Trophoblast cell (in vitro differentiated cells and primary cell): ENCODE measurements at regions not wholly inside any gene's neighbourhood (a gene's known extent, or its start where the extent isn't known, plus 50 kb on each side); places are given as distances from the start of the nearest gene placed in this dataset.

Source experiments
- DNase-seq, 2 donors: peaks; one replicate each; pipeline ENCODE4 v3.0.0-alpha.2; 2016
- H2AFZ ChIP-seq: 2 replicates; pipeline ENCODE4 v1.6.1; 2013; ENCODE audit warnings: low read length, moderate library complexity, mild to moderate bottlenecking; ENCODE audit not compliant: insufficient read depth, poor library complexity
- H2AK5ac ChIP-seq: 2 replicates; pipeline ENCODE4 v1.6.1; 2013; ENCODE audit warnings: mild to moderate bottlenecking, low read length
- H2BK120ac ChIP-seq: 2 replicates; pipeline ENCODE4 v1.6.1; 2013; ENCODE audit warnings: low read length, mild to moderate bottlenecking, moderate library complexity; ENCODE audit not compliant: insufficient read depth, poor library complexity
- H2BK12ac ChIP-seq: 2 replicates; pipeline ENCODE4 v1.6.1; 2013; ENCODE audit warnings: mild to moderate bottlenecking, low read length, moderate library complexity
- H2BK5ac ChIP-seq: 2 replicates; pipeline ENCODE4 v1.6.1; 2013; ENCODE audit warnings: low read length, low read depth, moderate library complexity, mild to moderate bottlenecking; ENCODE audit not compliant: poor library complexity
- H3K14ac ChIP-seq: 2 replicates; pipeline ENCODE4 v1.6.1; 2013; ENCODE audit warnings: mild to moderate bottlenecking, low read length
- H3K18ac ChIP-seq: 2 replicates; pipeline ENCODE4 v1.6.1; 2013; ENCODE audit warnings: mild to moderate bottlenecking, low read length
- H3K23ac ChIP-seq: 2 replicates; pipeline ENCODE4 v1.6.1; 2013; ENCODE audit warnings: low read length
- H3K27ac ChIP-seq: 2 replicates; pipeline ENCODE4 v1.5.1; 2013; ENCODE audit warnings: low read depth, mild to moderate bottlenecking, inconsistent platforms, low read length, moderate library complexity
- H3K27me3 ChIP-seq: 2 replicates; pipeline ENCODE4 v1.6.1; 2013; ENCODE audit warnings: inconsistent platforms, mild to moderate bottlenecking, low read length, moderate library complexity; ENCODE audit not compliant: insufficient read depth
- H3K36me3 ChIP-seq, 2 experiments: 1 replicate in 1 of 2; 2 replicates in 1 of 2; pipeline ENCODE4 v1.6.1; 2013; ENCODE audit warnings: low read length in 2 of 2, mild to moderate bottlenecking in 2 of 2, moderate library complexity in 1 of 2; ENCODE audit not compliant: insufficient read depth in 2 of 2, control insufficient read depth in 1 of 2
- H3K4ac ChIP-seq: 2 replicates; pipeline ENCODE4 v1.6.1; 2013; ENCODE audit warnings: low read depth, mild to moderate bottlenecking, low read length, moderate library complexity
- H3K4me1 ChIP-seq, 2 experiments: 1 replicate in 1 of 2; 2 replicates in 1 of 2; pipeline ENCODE4 v1.6.1; 2013; ENCODE audit warnings: low read length in 2 of 2, mild to moderate bottlenecking in 2 of 2, moderate library complexity in 1 of 2; ENCODE audit not compliant: insufficient read depth in 2 of 2, control insufficient read depth in 1 of 2
- H3K4me2 ChIP-seq: 2 replicates; pipeline ENCODE4 v1.6.1; 2013; ENCODE audit warnings: inconsistent platforms, mild to moderate bottlenecking, low read length, moderate library complexity
- H3K4me3 ChIP-seq: 2 replicates; pipeline ENCODE4 v1.5.1; 2013; ENCODE audit warnings: mild to moderate bottlenecking, low read depth, low read length, inconsistent platforms
- H3K79me1 ChIP-seq: one replicate; pipeline ENCODE4 v1.6.1; 2013; ENCODE audit warnings: low read length
- H3K79me2 ChIP-seq: 2 replicates; pipeline ENCODE4 v1.6.1; 2013; ENCODE audit warnings: low read length, mild to moderate bottlenecking; ENCODE audit not compliant: control insufficient read depth, insufficient read depth, poor library complexity
- H3K9ac ChIP-seq: 2 replicates; pipeline ENCODE4 v1.6.1; 2013; ENCODE audit warnings: mild to moderate bottlenecking, low read length
- H3K9me3 ChIP-seq: 2 replicates; pipeline ENCODE4 v1.6.1; 2013; ENCODE audit warnings: low read depth, mild to moderate bottlenecking, control low read depth, inconsistent platforms, low read length; ENCODE audit not compliant: insufficient read depth
- H4K12ac ChIP-seq: 2 replicates; pipeline ENCODE4 v1.6.1; 2013; ENCODE audit warnings: low read depth, mild to moderate bottlenecking, low read length, moderate library complexity
- H4K8ac ChIP-seq: 2 replicates; pipeline ENCODE4 v1.6.1; 2013; ENCODE audit warnings: low read depth, mild to moderate bottlenecking, low read length, moderate library complexity
- H4K91ac ChIP-seq: one replicate; pipeline ENCODE4 v1.6.1; 2013; ENCODE audit warnings: low read depth, mild to moderate bottlenecking, low read length, moderate library complexity
- WGBS: extraction: QIAGEN DNeasy Blood & Tissue Kit; methylation state at CpG from one replicate; pipeline ENCODE4 v1.1.7; 2013; ENCODE audit warnings: missing lambda C conversion rate; ENCODE audit not compliant: insufficient read length, insufficient coverage; ENCODE audit errors: extremely low coverage; 5-methylcytosine and 5-hydroxymethylcytosine counted together

DNA sequence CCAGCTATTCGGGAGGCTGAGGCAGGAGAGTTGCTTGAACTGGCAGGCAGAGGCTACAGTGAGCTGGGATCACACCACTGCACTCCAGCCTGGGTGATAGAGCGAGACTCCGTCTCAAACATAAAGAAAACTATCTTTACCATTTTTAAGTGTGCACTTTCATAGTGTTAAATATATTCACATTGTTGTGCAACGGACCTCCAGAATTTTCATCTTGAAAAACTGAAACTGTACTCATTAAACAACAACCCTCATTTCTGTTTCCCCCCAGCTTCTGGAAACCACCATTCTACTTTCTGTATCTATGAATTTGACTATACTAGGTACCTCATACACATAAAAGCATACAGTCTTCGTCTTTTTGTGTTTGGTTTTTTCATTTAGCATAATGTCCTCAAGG is 375.1 kb downstream of the SHQ1 start:
- Histone ChIP-seq H4K91ac (no peak overlapping the region), H3K4me1 (peaks cover 0 to 2% of the 10 kb centered on the region in 2 experiments), H3K79me2 (no peaks in the 10 kb centered on the region), H3K79me1 (peaks cover 2% of the 10 kb centered on the region), H2AK5ac (no peak overlapping the region), H3K27ac (no peak overlapping the region), H3K14ac (no peak overlapping the region), H3K4me2 (no peak overlapping the region), H2AFZ (no peak overlapping the region), H3K9ac (no peak overlapping the region), H3K4me3 (no peak overlapping the region), H3K18ac (no peak overlapping the region), H3K27me3 (no peaks in the 10 kb centered on the region), H2BK5ac (no peak overlapping the region), H4K8ac (no peak overlapping the region), H3K4ac (no peak overlapping the region), H2BK12ac (no peak overlapping the region), H4K12ac (no peak overlapping the region), H3K23ac (no peak overlapping the region), H2BK120ac (no peak overlapping the region), H3K36me3 (no peaks in the 10 kb centered on the region), H3K9me3 (no peaks in the 10 kb centered on the region)
- no CpG with 5 or more reads among the region's 5 CpGs for WGBS
- no peak for DNase-seq

DNA sequence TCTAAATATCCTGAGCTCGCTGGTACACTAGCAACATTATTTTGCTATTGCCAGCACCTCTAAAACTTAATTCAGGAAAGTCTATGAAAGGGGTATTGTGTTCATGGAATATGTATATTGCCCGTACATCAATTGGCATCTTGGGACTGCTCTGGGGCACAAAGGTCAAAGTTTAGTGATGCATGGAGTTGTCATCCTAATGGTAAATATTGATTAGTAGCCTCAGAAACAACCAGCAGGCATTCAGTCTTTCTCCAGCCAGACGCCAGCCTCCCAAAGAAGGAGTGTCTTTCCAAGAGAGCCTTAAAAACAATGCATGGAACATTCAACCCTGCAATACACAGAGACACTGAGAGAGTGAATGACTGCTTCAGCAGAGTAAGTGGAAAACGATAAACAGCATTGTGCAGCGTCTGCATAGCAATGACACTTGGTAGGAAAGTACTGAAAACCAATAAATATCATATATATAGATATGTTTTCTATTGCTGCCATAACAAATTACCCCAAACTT is 377.3 kb downstream of the SHQ1 start:
- no peaks in the 10 kb centered on the region for H3K79me1 ChIP-seq
- H3K4ac ChIP-seq: no peak overlapping the region
- no peak overlapping the region for H4K12ac ChIP-seq
- H3K4me3 ChIP-seq: no peak overlapping the region
- H3K14ac ChIP-seq: no peak overlapping the region
- no peak overlapping the region for H2BK120ac ChIP-seq
- H4K91ac ChIP-seq: no peak overlapping the region
- H3K27ac ChIP-seq: no peak overlapping the region
- no peak overlapping the region for H2BK12ac ChIP-seq
- H3K9me3 ChIP-seq: no peaks in the 10 kb centered on the region
- H3K23ac ChIP-seq: no peak overlapping the region
- H2BK5ac ChIP-seq: no peak overlapping the region
- no peaks in the 10 kb centered on the region for H3K36me3 ChIP-seq
- no peak overlapping the region for H2AK5ac ChIP-seq
- no peak overlapping the region for H3K4me2 ChIP-seq
- H3K4me1 ChIP-seq: peaks cover 0 to 2% of the 10 kb centered on the region in 2 experiments
- no peak overlapping the region for H3K9ac ChIP-seq
- H3K27me3 ChIP-seq: no peaks in the 10 kb centered on the region
- H4K8ac ChIP-seq: no peak overlapping the region
- no peak for DNase-seq
- no CpG with 5 or more reads among the region's 5 CpGs for WGBS
- H2AFZ ChIP-seq: no peak overlapping the region
- H3K79me2 ChIP-seq: no peaks in the 10 kb centered on the region
- no peak overlapping the region for H3K18ac ChIP-seq

DNA sequence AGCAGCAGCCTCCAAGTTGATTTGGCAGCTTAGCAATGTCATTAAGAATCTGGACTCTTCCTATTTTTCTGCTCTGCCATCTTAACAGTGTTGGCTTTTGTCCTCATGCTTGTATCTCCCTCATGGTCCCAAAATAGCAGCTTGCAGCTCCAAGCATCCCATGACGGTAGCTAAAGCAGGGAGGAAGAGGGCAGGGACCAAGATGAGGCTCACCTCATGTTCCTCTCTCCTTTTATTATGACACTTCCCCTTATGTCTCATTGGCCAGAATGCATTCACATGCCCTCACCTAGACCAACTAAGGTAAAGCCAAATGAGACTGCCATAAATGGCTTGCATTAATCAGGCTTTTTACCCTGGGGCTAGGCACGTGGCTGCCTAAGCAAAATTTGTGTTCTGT is 382.4 kb downstream of the SHQ1 start:
- no peak overlapping the region for H4K12ac ChIP-seq
- H3K4me1 ChIP-seq: peaks cover 0 to 2% of the 10 kb centered on the region in 2 experiments
- H3K14ac ChIP-seq: no peak overlapping the region
- no peak overlapping the region for H3K18ac ChIP-seq
- DNase-seq: no peak
- H2AK5ac ChIP-seq: no peak overlapping the region
- no peak overlapping the region for H4K91ac ChIP-seq
- no peak overlapping the region for H3K4me2 ChIP-seq
- H2BK120ac ChIP-seq: no peak overlapping the region
- H3K23ac ChIP-seq: no peak overlapping the region
- no peaks in the 10 kb centered on the region for H3K79me2 ChIP-seq
- H3K79me1 ChIP-seq: no peaks in the 10 kb centered on the region
- no peaks in the 10 kb centered on the region for H3K27me3 ChIP-seq
- H3K36me3 ChIP-seq: no peaks in the 10 kb centered on the region
- H3K4ac ChIP-seq: no peak overlapping the region
- WGBS: no CpG with 5 or more reads among the region's 2 CpGs
- H2BK12ac ChIP-seq: no peak overlapping the region
- no peak overlapping the region for H4K8ac ChIP-seq
- no peak overlapping the region for H2BK5ac ChIP-seq
- no peak overlapping the region for H3K4me3 ChIP-seq
- H3K27ac ChIP-seq: no peak overlapping the region
- no peak overlapping the region for H2AFZ ChIP-seq
- no peaks in the 10 kb centered on the region for H3K9me3 ChIP-seq
- H3K9ac ChIP-seq: no peak overlapping the region

DNA sequence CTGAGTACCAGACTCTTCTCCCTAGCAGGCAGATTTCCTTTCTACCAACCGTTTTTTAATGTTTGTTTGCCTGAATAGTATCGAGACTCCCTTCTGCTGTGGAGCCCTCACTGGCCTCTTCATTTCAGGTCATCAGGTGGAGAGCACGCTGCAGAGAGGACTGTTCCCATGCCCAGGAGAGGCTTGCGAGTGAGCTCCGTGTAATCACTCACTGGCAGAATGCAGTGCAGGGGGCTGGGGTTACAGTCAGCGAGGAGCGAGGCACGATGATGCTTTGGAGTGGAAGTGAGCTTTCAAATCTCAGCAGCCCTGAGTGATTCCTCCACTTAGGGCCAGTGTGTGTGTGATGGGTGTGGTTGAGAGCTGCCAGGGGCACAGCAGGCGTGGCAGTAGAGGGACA is 385.2 kb downstream of the SHQ1 start:
- H3K4me3 ChIP-seq: no peak overlapping the region
- no peaks in the 10 kb centered on the region for H3K36me3 ChIP-seq
- no peak overlapping the region for H3K18ac ChIP-seq
- no peak overlapping the region for H4K8ac ChIP-seq
- H2BK12ac ChIP-seq: no peak overlapping the region
- no peak overlapping the region for H3K27ac ChIP-seq
- no peak for DNase-seq
- no peaks in the 10 kb centered on the region for H3K9me3 ChIP-seq
- no peak overlapping the region for H4K91ac ChIP-seq
- no peak overlapping the region for H2AFZ ChIP-seq
- no peak overlapping the region for H3K23ac ChIP-seq
- H2AK5ac ChIP-seq: no peak overlapping the region
- H3K4me1 ChIP-seq: peaks cover 3 to 17% of the 10 kb centered on the region in 2 experiments
- peaks cover 3% of the 10 kb centered on the region for H3K79me1 ChIP-seq
- H3K27me3 ChIP-seq: no peaks in the 10 kb centered on the region
- H3K79me2 ChIP-seq: no peaks in the 10 kb centered on the region
- no peak overlapping the region for H3K4me2 ChIP-seq
- no CpG with 5 or more reads among the region's 9 CpGs for WGBS
- H4K12ac ChIP-seq: no peak overlapping the region
- no peak overlapping the region for H3K9ac ChIP-seq
- no peak overlapping the region for H2BK120ac ChIP-seq
- H3K14ac ChIP-seq: no peak overlapping the region
- no peak overlapping the region for H3K4ac ChIP-seq
- H2BK5ac ChIP-seq: no peak overlapping the region
